ENCODE measurements at regions not wholly inside any gene's neighbourhood (a gene's known extent, or its start where the extent isn't known, plus 50 kb on each side); places are given as distances from the start of the nearest gene placed in this dataset.

DNA sequence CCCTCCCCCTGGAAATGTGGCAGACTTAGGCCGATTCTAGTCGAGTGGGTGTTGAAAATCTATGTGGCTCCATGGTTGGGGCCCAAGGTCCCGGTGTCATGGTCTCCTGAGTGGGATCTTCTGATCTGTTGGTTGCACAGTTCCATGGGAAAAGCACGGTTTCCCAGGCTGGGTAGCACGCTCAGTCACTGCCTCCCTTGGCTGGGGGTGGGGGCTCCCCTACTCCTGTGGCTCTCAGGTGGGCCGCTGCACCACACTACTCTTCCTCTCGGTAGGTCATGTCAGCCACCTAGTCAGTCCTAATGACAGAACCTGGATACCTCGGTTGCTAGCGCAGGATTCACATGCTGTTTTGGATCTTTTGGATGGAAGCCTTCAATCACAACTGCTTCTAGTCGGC lies 247.0 kb downstream of the SPRY2 start:
- TF ChIP-seq EP300 (IDR thresholded peaks at IDR 0.05; ENCODE audit: low read depth) (no peak), POLR2A (IDR thresholded peaks at IDR 0.05) (no peak)

Data from transverse colon (tissue), 1 donor.